A172 (cell line): ENCODE measurements at regions not wholly inside any gene's neighbourhood (a gene's known extent, or its start where the extent isn't known, plus 50 kb on each side); places are given as distances from the start of the nearest gene placed in this dataset.
"Not testable (repeated sequence)": the region's sequence is repeated elsewhere in the genome, so short reads cannot be mapped to it uniquely, and the experiment has no call there.

Experiments
- DNase-seq: peaks from one replicate; pipeline ENCODE4 v3.0.0-alpha.2; 2015; ENCODE audit warnings: low spot score

DNA sequence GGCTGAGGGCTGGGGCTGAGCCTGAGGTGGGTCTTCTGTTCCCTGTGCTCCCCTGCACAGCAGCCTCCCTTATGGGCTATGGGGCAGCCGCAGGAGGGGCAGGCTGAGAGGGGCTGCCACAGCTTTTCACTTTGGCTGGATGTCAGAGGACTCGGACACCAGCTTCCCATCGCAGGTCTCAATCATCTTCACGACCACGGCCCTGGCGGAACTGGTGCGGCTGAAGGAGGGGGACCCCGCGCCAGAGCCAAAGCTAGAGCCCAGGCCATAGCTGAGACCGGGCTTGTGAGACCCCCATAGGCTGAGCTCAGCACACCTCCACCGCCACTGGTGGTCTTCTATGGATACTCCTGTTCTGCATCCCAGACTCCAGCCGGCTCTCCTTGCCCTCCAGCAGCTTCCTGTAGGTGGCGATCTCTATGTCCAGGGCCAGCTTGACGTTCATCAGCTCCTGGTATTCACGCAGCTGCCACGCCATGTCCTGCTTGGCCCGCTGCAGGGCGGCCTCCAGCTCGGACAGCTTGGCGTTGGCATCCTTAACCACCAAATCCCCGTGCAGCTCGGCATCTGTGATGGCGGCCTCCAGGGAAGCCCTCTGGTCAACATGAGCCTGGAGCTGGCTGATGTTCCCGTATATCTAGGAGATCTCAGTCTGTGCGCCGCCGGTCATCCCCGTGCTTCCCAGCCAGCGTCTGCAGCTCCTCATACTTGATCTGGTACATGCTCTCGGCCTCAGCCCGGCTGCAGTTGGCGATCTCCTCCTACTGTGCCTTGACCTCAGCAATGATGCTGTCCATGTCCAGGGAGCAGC lies 181.7 kb upstream of the SYNPR start:
- DNase-seq, result no peak

DNA sequence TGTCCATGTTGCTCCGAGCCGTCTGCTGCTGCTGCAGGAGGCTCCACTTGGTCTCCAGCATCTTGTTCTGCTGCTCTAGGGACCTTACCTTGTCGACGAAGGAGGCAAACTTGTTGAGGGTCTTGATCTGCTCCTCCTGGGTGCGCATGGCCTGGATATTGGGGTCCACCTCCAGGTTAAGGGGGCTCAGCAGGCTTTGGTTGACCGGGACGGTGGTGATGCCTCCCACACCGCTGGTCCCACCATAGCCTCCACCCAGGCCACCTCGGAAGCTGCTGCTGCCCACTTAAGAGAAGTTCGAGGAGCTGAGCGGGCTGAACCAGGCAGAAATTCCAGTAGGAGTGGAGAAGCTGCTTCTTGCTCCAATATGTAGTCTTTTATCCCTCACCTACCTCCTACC lies 180.7 kb upstream of the SYNPR start:
- no peak for DNase-seq

DNA sequence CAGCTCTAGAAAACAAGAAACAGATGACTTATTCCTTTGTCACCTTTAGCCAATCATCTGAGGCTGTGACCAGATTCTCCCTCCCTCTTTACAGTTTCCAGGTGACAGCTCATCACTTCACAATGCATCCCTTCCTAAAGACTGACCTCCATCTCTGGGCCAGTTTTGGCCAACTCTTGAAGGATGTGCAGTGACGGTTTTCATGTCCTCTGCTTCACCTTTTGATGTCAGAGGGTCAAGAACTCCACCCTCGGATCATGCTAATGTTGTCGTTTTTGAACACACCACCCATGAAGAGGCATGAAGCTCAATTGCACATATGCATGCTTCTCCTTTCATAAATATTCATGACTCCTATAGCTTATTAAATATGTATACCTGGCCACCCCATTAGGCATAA lies 161.2 kb upstream of the SYNPR start:
- DNase-seq, result no peak

DNA sequence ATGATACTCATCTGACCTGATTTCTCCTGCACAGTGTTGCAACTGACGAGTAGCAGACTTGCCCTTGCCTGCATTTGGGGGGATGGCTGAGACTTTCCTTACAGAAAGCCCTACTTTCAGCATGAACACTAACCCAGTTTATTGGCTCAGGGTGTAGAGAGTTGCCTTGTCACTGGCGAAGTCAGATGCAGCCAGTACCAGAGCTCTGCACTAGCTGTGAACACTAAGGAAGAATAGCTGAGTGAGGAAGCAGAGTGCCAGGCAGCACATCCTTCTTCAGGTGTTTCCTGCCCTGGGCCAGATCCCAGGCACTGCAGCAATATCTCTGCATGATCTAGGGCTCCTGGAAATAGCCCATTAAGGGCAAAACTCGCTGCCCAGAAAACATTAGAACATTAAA lies 154.0 kb upstream of the SYNPR start:
- no peak for DNase-seq

DNA sequence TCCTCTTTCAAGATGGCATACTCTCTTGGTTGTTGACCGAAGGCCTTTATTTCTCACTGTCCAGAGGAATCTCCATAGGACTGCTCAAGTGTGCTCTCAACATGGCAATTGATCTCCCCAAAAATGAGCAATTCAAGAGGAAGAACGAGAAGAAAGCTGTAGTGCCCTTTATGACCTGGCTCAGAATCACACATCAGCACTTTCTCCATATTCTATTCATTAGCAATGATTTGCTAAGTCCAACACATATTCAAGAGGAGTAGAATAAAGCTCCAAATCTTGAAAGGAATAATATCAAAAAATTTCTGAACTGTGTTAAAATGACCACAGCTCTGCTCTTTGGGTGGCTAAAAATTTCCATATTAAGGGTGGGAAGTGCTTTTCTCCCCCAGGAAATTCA lies 151.6 kb upstream of the SYNPR start:
- no peak for DNase-seq

DNA sequence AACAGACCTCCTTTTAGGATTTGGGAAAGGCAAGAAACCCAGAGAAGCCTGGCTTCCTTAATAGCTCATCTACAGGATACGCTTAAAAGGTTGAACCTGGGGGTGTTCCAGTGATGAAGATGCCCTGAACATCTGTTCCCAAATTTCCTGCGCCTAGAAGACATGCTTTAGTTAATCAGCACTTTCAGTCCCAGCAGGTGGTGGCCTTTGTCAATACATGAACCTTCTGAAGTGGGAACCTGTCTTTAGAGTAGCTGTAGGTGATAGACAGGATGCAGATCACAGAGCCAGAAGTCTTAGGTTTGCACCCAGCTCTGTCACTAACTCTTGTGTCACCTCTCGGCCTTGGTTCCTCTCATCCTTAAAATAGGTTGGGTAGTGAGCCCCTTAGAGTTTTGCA lies 149.7 kb upstream of the SYNPR start:
- no peak for DNase-seq

DNA sequence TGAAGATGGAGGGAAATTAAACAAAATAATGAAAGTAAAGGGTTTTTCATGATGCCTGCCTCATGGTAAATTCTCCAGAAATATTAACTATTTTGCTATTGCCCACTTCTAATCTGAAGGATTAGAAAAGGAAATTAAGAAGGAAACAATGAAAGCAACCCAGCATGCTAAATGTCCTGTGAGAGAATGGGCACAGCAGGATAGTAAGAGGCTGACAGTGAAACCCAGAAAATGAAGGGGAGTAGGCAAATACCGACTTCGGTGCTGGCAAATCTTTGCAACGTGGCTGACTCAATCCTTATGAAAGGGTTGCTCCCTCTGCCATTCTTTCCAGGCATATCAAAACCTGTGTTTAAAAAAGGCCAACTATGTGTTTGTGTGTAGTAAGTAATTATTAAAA lies 147.5 kb upstream of the SYNPR start:
- DNase-seq, result no peak

DNA sequence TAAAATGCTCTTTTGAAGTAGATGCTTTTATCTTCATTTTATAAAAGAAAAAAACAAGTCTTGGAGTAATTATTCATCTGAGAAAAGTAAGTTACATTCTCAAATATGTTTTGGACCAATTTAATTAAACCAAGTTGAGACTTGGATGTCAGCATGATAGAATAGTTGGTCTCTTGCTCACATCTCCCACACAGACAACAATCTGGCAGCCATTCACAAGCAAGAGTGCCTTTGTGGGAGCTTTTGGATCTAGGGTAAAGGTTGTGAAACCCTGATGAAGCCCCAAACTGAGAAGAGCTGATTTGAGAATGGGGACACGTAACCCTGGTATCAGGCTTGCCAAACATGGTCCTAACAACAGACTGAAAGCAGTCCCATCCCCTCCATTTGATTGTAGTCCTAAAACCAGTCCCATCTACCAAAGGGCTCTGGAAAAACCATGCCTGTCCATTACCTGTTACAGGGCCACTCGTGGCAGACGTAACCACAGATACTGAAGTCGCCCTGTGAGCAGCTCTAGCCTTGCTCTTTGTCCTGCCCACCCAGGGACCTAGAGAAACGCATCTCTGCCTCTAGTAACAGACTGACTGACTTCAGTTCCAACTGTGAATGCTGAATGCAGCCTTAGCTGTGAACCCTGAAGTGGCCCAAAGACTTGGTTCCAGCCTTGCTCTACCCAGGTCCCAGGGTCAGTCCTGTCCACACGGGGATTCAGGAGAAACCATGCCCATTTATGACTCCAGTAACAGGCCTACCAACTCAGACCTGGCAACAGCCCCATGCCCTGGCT lies 145.5 kb upstream of the SYNPR start:
- DNase-seq, result no peak

DNA sequence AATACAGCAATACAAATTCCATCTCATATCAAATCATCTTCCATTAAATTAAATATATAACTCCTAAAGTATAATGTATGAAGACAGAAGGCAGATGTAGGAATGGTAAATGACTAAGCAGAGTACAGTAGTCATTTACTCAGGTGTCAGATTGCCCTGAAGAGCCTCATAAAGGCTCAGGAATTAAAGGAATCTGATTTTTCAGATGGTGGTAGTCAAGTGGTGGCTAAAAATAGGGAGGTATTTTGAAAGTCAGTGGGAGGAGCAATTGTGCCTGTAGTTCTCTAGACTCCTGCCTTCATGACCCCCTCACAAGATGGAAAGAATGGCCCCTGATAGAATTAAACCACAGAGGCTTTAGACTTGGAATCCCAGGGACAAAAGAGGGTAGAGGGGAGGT lies 142.7 kb upstream of the SYNPR start:
- no peak for DNase-seq

DNA sequence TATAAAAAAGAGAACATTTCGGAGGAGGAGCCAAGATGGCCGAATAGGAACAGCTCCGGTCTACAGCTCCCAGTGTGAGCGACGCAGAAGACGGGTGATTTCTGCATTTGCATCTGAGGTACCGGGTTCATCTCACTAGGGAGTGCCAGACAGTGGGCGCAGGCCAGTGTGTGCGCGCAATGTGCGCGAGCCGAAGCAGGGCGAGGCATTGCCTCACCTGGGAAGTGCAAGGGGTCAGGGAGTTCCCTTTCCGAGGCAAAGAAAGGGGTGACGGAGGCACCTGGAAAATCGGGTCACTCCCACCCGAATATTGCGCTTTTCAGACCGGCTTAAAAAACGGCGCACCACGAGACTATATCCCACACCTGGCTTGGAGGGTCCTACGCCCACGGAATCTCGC lies 141.9 kb upstream of the SYNPR start:
- not testable (repeated sequence) for DNase-seq

DNA sequence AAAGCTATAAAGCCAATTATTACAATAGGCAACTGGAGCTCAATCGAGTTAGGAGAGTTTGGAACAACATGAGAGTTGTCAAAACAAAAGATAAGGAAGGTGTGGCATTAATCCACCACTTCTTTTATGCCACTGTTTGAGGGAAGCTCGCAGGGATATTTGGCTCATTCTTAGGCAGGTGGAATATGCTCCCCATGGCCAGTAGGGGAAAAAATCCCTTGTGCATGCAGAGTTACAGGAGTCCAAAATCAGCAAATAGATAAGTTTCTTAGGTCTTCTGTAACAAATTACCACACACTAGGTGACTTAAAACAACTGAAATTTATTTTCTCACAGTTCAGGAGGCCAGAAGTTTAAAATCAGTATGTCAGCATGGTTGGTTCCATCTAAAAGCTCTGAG lies 135.4 kb upstream of the SYNPR start:
- DNase-seq, result no peak

DNA sequence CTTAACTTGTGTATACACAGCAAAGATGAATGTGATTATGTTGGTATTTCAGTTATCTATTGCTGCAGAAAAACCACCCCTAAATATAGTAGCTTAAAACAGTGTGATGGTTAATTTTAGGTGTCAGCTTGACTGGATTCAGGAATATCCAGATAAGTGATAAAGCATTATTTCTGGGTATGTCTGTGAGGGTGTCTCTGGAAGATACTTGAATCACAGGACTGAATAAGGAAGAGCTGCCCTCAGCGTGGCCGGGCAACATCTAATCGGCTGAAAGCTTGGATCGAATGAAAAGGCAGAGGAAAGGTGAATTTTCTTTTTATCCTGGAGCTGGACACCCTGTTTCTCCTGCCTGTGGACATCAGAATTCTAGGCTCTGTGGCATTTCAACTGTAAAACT lies 132.0 kb upstream of the SYNPR start:
- no peak for DNase-seq

DNA sequence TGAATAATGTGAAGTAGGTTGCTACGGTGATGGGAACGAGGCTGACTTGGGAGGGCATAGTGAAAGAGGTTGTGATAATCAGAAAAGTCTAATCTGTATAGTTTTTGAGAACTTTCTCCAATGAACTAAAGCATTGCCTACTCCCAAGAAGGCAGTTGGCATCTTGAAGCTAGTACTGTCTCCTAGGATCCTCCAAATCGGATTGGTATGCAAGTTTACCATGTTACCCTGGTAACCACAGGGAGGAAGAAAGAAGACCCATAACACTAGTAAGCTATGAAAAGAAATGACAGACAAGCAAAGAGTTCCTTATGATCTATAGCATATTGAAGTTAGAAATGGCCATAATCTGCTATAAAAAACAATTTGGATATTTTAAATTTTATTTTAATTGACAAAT lies 127.2 kb upstream of the SYNPR start:
- no peak for DNase-seq

DNA sequence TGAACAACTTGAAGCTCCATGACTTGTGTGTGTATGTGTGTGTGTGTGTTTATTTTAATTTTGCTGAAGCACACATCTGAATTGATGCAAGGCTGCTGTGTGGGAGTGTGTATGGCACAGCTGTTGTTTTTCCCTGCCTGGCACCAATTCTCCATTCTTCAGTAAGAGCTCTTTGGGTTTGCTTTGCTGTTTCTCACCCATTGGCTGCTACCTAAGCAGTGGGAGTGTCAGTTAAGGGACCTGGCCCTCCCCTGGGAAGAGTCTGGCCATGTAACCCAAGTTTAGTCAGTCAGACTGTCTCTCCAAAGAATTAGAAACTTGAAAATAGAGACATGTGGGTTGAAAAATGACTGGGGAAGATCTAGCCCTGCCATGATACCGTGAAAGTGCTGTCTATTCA lies 126.2 kb upstream of the SYNPR start:
- no peak for DNase-seq

DNA sequence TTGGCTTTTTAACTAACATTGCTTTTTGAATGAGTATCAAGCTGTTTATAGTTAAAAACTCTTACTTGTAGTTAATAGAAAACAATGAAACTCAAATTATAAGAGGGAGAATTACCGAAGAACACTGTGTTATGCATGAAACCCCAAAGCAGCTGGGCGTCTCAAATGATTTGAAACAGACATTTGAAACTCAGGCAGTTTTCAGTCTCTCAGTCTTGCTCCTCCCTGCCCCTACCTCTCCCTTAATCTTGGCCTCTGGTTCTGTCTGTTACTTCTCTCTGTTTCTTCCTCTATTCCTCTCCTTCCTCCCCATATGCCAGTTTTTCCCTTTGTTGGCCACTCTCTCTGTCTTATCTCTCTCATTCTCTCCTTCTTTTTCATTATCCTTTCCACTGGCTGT lies 118.3 kb upstream of the SYNPR start:
- DNase-seq, result no peak

DNA sequence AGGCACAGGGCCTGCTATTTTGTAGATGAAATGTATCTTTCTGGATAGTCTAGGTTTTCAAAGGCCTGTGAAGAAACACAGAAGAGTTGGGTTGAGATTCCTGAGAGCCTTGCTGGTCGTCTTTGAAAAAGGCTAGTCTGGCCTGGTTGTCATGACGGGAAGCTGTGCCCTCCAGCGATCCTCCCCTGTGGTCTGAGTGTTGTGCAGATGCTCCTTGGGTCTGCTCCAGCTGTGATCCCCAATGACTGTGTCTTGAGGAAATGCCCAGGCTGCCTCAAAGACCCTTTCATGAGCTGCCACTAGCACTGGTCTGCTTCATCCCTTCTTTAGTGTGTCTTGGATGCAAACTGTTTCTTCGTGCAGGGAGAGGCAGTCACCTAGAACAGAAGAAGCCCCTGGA lies 111.0 kb upstream of the SYNPR start:
- no peak for DNase-seq

DNA sequence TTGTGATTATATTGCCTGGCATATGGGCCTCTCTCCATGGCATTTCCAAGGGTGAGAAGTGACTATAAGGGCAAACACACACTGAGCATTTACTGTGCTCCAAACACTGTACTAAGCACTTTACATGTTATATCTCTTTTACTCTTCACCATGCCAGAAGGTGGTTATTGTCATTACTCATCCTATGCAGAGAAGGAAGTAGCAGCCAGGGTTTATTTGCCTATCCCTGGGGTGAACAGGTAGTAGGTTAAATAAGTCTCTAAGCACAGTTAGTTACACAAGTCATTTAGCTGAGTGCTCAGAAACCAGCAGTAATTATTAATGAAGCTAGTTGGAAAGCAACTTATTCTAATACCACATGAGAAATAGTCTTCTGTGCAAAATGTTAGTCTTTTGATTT lies 109.9 kb upstream of the SYNPR start:
- no peak for DNase-seq

DNA sequence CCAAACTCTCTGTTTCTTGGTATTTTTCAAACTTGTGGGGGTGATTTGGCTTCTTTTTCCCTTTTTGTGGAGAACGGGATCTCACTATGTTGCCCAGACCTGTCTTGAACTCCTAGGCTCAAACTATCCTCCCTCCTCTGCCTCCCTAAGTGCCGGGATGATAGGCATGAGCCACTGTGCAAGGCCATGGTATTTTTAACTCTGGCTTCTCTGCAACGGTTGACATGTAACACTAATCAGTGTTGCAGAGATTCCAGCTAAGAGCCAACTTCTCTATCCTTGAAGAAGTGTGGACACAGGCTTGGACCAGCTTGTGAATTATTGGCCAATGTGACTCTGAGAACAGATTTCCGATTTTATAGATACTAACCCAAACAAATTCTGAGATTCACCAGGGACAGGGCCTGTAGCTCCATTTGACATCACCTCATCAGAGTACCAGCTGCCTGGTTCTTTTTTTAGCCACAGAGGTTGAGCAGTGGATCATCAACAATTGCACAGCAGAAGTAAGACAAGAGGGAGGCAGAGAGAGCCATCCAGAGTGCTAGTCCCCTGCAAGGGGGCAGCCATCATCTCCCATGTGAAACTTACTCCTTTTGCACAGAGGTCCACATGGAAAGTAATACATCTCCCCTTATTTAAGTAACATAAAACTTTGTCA lies 98.1 kb upstream of the SYNPR start:
- DNase-seq, result no peak

DNA sequence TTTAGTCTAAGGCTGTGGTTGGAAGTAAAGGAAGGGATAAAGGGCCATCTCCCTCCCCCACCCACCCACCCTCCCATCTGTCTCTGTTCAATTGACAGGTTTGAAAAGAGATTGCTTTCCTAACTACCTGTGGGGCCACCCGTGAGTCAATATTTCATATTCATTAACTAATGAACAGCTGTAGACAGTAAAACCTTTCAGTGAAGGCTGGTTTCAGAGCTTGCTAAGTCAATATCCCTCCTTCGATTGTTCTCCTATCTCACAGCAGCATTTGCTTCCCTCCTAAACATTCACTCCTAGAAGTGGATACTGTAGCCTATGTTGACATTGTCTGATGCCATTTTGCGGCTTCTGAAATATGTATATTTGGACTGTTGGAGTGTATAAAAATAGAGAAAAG lies 85.9 kb upstream of the SYNPR start:
- no peak for DNase-seq

DNA sequence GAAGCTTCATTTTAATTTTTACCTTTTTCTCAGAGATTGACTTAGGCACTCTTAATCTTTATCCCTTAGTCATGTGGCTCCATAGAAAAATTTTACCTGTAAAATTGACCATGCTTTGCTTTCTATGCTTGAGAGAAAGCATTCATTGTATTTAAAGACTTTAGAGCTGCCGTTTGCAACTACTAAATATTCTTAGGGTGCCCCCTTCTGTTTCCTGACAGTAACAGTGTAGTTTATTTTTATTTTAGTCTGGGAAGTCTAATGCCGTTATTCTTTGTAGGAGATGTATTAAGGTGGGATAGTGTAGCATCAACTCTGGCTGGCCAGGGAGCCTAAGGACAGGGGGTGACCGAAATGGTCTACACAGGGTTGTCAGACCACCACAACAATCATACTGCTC lies 84.5 kb upstream of the SYNPR start:
- peak; percentile 12 for DNase-seq

DNA sequence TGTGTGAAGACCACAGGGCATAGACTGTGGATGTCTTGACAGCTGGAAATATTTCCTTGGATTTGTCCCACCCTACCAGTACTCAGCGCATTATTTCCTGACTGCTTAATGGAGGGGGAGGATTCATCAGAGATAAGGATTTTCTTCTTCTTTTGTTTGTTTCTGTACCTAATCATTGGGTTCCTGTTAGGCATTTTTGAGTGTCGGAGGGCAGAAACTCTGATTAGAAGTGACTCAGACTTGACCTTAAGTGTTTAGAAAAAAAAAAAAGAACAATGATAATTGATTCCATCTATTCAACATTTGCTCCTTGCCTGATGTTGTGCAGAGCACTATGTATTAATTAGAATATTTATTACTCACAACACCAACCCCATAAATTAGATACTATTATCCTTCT lies 78.5 kb upstream of the SYNPR start:
- no peak for DNase-seq

DNA sequence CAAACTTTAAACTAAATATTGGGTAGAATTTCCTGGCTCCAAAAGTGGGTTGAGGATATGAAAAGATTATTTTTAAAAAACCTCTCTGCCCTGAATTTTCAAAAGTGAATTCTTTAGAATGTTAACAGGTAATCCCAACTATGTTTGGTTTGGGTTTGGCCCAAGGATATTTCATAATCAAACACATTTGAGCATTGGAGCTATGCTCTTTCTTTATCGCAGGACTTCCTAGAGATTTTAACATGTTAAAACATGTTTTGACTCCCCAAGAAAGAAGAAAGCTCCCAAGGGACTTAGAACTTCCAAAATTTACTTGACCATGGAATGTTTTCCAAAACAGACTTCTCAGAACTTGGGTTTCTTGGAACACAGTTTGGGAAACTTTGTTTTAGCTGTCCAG lies 75.6 kb upstream of the SYNPR start:
- no peak for DNase-seq

DNA sequence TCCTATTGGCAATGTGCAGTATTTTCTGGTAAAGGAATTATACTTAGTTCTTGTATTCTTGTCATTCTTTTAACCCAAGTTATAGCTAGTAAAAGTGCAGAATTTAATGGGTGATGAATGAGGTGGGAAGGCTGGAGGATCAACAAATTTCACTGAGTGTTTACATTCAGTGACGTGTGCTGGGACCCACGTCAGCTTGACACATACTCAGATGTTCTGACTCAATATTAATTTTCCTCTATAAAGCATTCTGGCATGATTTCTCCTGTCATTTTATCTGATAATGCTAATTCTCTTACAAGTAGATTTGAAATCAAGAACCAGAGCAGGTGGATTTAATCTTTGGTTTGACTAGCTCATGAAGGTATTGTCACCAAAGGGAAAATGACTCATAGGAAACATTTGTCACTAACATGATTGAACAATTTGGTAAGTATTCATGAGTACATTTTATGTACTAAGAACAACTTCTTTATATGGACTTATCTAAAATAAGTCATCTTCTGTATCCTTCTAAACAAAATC lies 71.0 kb upstream of the SYNPR start:
- DNase-seq, result no peak
